ENCODE measurements at regions not wholly inside any gene's neighbourhood (a gene's known extent, or its start where the extent isn't known, plus 50 kb on each side); places are given as distances from the start of the nearest gene placed in this dataset.

DNA sequence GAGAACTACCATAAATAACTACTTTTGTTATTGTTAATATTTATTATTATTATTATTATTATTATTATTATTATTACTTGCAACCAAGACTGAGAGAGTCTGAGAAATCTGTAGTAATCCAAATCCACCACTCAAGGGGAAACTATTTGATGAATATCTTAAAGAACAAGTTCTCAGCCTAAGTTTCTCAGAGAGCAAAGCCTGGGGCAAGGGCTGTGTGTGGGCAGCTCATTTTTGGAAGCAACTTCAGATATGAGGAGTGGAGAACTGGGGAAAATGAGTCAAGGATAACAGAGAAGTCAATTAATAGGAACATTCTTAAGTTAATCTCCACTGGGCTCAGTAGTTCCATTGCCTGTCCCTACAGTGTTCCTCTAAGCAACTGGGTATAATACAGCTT is 57.1 kb upstream of the KCNJ16 start (continued):
- TF ChIP-seq, protein P1, sequence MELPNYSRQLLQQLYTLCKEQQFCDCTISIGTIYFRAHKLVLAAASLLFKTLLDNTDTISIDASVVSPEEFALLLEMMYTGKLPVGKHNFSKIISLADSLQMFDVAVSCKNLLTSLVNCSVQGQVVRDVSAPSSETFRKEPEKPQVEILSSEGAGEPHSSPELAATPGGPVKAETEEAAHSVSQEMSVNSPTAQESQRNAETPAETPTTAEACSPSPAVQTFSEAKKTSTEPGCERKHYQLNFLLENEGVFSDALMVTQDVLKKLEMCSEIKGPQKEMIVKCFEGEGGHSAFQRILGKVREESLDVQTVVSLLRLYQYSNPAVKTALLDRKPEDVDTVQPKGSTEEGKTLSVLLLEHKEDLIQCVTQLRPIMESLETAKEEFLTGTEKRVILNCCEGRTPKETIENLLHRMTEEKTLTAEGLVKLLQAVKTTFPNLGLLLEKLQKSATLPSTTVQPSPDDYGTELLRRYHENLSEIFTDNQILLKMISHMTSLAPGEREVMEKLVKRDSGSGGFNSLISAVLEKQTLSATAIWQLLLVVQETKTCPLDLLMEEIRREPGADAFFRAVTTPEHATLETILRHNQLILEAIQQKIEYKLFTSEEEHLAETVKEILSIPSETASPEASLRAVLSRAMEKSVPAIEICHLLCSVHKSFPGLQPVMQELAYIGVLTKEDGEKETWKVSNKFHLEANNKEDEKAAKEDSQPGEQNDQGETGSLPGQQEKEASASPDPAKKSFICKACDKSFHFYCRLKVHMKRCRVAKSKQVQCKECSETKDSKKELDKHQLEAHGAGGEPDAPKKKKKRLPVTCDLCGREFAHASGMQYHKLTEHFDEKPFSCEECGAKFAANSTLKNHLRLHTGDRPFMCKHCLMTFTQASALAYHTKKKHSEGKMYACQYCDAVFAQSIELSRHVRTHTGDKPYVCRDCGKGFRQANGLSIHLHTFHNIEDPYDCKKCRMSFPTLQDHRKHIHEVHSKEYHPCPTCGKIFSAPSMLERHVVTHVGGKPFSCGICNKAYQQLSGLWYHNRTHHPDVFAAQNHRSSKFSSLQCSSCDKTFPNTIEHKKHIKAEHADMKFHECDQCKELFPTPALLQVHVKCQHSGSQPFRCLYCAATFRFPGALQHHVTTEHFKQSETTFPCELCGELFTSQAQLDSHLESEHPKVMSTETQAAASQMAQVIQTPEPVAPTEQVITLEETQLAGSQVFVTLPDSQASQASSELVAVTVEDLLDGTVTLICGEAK (IDR thresholded peaks at IDR 0.05), result no peak
- TF ChIP-seq, protein P1 (CRISPR knock-in tag; IDR thresholded peaks at IDR 0.05), result no peak

DNA sequence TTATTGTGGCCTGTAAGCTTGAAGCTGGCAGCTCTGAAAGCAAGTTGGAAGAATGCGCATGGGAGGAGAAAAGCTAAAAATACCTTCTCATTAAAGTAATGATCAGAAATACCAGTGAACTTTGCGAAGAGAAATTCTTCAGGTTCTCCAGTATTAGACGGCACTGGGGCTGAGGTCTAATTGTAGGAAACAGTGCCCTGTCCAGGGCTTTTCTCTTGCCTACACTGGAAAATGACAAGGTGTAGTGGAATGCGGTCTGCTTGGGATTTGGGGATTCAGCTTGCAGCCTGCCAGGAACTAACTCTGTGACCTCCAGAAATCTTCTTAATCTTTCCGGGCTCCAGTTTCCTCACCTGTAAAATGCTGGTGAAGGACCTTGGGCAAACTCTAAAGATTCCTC is 53.3 kb upstream of the KCNJ16 start:
- no peak overlapping the region for H2AFZ ChIP-seq (ENCODE audit: low read depth, low read length)
- intact Hi-C loops (cut with micrococcal nuclease), result no loop called here
- no peaks in the 10 kb centered on the region for H3K27me3 ChIP-seq (ENCODE audit: control insufficient read depth in 2 of 2, insufficient read depth in 2 of 2, low read length in 2 of 2)
- CTCF ChIA-PET (ENCODE audit: low intra/inter-chr PET ratio), result no interaction called here
- no peak for DNase-seq (ENCODE audit: extremely low read depth in 1 of 4, low spot score in 3 of 4)
- no peaks in the 10 kb centered on the region for H3K9me3 ChIP-seq (replicated peaks; ENCODE audit: control insufficient read depth, insufficient read depth, low read depth, low read length)
- H3K27ac ChIP-seq (ENCODE audit: extremely low read depth, low read depth, low read length), result no peak overlapping the region
- in situ Hi-C loops (cut with MboI), result no loop called here
- H3K9me1 ChIP-seq (ENCODE audit: control insufficient read depth, insufficient read depth, low read length), result no peaks in the 10 kb centered on the region
- POLR2A ChIA-PET, result interaction anchor here (2.6 kb wide), 1 partner anchor 11 kb away, joined by 8 read pairs; no protein-coding TSS in a partner anchor
- H3K4me1 ChIP-seq (replicated peaks in 1 of 2; ENCODE audit: control insufficient read depth in 2 of 2, insufficient read depth in 2 of 2, low read length in 2 of 2), result no peaks in the 10 kb centered on the region
- H4K20me1 ChIP-seq (replicated peaks; ENCODE audit: control insufficient read depth, insufficient read depth, low read length), result no peaks in the 10 kb centered on the region
- no peak overlapping the region for H3K4me2 ChIP-seq (ENCODE audit: insufficient read depth, low read length)
- no peak for ATAC-seq
- H3K4me3 ChIP-seq, result no peak overlapping the region
- no peak for FAIRE-seq
- no TSS peak for BruUV-seq (replicated peaks)
- no peaks in the 10 kb centered on the region for H3K36me3 ChIP-seq (ENCODE audit: control insufficient read depth, insufficient read depth, low read length)
- WGBS (ENCODE audit: insufficient coverage, low coverage, missing lambda C conversion rate), result 37% methylated on average over 4 of the region's 5 CpGs
- H3K9ac ChIP-seq (ENCODE audit: insufficient read depth in 1 of 2, low read depth in 2 of 2, low read length in 2 of 2), result no peak overlapping the region
- no peaks in the 10 kb centered on the region for H3K79me2 ChIP-seq (ENCODE audit: control insufficient read depth, insufficient read depth, low read length)
- no peak for TF ChIP-seq GATA2 (CRISPR knock-in tag; IDR thresholded peaks at IDR 0.05)
- TF ChIP-seq ZNF253 (CRISPR knock-in tag; conservative IDR thresholded peaks at IDR 0.05), result no peak
- TF ChIP-seq, protein P2, sequence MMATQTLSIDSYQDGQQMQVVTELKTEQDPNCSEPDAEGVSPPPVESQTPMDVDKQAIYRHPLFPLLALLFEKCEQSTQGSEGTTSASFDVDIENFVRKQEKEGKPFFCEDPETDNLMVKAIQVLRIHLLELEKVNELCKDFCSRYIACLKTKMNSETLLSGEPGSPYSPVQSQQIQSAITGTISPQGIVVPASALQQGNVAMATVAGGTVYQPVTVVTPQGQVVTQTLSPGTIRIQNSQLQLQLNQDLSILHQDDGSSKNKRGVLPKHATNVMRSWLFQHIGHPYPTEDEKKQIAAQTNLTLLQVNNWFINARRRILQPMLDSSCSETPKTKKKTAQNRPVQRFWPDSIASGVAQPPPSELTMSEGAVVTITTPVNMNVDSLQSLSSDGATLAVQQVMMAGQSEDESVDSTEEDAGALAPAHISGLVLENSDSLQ (IDR thresholded peaks at IDR 0.05), result no peak
- TF ChIP-seq MIER1 (IDR thresholded peaks at IDR 0.05; ENCODE audit: low read depth), result no peak
- no peak for TF ChIP-seq TGIF2 (CRISPR knock-in tag; IDR thresholded peaks at IDR 0.05)
- no peak for TF ChIP-seq SNRNP70 (optimal IDR thresholded peaks at IDR 0.05; ENCODE audit: low read depth, low read length)
- TF ChIP-seq CBX1 (IDR thresholded peaks at IDR 0.05; ENCODE audit: low read depth), result no peak
- TF ChIP-seq, protein P3, sequence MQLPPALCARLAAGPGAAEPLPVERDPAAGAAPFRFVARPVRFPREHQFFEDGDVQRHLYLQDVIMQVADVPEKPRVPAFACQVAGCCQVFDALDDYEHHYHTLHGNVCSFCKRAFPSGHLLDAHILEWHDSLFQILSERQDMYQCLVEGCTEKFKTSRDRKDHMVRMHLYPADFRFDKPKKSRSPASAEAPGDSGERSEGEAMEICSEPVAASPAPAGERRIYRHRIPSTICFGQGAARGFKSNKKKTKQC (CRISPR knock-in tag; IDR thresholded peaks at IDR 0.05), result no peak
- TF ChIP-seq ATF7 (IDR thresholded peaks at IDR 0.05), result no peak
- TF ChIP-seq RNF2 (IDR thresholded peaks at IDR 0.05), result no peak
- TF ChIP-seq HMGN3 (IDR thresholded peaks at IDR 0.05; ENCODE audit: borderline replicate concordance, extremely low read depth, insufficient read length, low read depth, low read length), result no peak

Measured in K562 (cell line).